Glomerular endothelial cell (primary cell): ENCODE measurements at regions not wholly inside any gene's neighbourhood (a gene's known extent, or its start where the extent isn't known, plus 50 kb on each side); places are given as distances from the start of the nearest gene placed in this dataset.
"Not testable (repeated sequence)": the region's sequence is repeated elsewhere in the genome, so short reads cannot be mapped to it uniquely, and the experiment has no call there.

ENCODE experiments used
- DNase-seq: peaks from one replicate; pipeline ENCODE4 v3.0.0-alpha.2; 2011; ENCODE audit warnings: low read depth, low spot score; ENCODE audit errors: extremely low read depth

DNA sequence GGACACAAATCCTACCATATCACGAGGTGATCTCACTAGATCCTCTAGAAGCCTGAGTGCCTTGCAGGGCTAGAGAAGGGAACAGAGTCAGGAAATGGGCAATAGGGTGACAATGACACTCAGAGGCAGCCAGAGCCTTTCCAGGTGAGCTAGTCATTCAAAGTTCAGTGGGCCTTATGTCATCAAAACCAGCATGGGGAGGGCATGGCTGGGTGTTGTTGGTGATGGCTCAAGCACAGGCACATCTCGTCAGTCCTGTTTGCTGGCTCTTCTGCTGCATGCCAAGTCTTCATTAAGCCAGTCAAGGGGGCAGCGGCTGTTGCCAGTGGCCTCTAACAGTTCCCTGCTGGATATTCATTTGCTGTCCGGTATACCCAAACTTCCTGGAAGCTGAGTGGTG lies 99.6 kb upstream of the USP24 start:
- no peak for DNase-seq

DNA sequence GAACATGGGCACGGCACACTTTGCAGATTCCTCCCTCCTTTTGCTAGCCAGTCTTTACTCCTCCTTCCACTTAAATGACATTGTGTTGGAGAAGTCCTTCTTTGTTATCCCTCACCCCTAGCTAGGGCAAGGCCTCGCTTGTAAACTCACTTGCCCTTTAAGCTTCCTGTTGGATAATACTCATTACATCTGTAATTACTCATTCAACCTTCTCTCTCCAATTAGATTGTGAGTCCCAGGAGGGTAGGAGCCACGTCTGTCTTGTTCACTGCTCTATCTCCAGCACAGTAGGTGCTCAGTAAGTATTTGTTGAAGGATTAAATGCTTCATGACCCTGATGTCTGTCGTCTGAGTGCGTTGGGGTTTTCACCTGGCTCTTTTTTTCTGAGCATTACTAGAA lies 98.7 kb upstream of the USP24 start:
- DNase-seq: no peak

DNA sequence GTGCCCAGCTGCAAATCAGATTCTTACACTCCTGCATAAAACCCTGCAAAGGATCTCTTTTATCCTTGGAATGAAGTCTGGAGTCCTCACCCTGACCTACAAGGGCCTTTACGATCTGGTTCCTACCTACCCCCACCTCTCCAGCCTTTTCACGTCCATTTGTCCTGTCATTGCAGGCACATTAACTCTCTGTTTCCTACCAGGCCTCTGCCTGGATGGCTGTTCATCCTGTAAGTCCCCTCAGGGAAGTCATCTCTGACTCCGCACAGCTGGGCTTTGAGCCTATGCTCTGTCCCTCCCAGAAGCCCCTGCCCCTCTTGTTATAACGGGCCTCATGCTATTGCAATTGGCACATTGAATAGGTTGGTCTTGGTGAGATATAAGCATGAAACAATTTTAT lies 96.8 kb upstream of the USP24 start:
- no peak for DNase-seq

DNA sequence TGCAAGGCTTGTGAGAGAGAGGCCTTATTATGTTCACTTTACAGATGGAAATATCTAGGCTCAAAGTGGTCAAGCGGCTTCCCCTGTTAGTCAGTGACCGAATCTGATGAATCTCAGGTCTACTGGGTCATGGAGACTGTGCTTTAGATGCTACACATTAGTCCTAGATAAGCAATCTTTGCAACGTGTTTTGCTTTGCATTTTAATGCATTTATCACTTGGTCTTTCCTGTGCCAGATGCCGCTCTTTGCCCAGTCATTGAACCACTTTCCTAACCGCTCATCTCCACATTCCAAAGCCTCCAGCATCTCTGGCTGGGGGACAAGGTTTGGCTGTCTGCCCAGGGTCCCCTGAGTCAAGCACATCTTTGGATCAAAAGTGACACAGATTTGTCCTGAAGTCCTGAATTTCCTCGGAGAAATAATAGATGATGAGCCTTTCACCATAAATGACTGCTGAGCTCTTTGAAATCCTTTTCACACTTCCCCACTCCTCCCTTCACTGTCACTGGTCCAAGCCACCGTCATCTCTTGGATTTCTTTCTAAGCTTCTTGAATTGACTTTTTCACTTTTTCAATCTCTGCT lies 96.0 kb upstream of the USP24 start:
- DNase-seq: no peak

DNA sequence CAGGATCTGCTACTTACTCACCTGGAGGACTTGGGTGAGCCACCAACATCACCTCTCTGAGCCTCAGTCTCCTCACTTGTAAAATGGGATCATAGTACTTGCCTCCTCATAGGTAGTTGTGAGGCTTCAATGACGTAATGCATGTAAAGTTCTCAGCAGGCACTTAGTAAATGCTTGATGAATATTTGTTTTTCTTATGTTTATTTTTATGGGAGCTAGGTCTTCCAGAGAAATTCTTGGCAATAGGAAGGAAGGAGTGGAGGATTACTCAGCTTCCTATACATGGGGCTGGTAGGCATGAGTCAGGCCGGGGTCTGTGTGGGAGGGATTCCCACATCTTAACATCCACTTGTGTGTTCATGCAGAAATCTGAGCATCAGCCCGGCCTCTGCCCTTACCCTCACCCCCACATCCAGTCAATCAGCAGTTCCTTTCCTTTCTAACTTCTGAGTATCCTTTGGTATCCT lies 95.4 kb upstream of the USP24 start:
- peak; percentile 91 for DNase-seq

DNA sequence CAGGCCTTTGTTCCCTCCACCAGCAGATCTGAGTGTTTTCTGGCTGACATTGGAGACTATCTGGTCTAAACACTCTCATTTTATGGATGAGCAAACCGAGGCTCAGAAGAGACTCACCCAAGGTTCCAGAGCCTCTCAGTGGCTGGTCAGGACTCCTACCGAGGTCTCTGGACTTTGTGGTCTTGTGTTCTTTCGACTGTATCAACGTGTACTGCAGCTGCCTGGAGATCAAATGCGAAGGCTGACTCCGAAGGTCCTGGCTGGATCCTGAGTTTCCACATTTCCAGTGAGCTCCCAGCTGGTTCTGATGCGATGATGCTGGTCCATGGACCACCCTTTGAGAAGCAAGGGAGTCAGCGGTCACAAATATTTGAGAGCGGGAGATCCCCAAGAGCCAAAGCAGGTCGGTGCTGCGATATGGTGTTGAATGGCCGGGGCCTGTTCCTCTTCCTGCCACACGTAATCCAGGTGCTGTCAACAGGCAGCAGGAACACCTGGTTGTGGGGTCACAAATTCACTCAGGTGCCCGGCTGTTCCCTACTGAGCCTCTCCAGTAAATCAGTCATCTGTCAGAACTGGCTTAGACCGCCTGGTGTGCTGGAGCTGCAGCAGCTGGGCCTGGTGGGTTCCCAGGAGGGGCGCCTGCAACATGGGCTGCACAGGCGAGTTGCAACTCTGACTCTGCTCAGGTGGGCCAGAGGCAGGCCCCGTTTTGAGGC lies 94.8 kb upstream of the USP24 start:
- DNase-seq: no peak

DNA sequence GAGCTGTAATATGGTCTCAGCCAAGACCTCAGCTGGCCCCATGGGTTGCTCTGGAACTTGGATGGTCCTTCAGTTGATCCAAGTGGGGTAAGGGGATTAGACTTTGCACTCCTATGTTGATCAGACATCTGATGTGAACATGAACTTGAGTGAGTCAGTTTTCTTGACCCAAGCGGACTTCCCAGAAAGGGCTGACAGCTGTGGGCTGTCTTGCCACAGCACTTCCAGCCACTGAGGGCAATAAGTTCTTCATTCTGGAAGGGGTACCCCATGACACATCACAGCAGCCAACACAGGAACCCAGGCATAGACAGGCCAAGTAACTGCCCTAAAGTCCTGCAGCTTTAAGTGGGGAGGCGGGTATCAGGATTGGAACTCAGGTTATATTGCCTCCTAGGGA lies 93.9 kb upstream of the USP24 start:
- no peak for DNase-seq

DNA sequence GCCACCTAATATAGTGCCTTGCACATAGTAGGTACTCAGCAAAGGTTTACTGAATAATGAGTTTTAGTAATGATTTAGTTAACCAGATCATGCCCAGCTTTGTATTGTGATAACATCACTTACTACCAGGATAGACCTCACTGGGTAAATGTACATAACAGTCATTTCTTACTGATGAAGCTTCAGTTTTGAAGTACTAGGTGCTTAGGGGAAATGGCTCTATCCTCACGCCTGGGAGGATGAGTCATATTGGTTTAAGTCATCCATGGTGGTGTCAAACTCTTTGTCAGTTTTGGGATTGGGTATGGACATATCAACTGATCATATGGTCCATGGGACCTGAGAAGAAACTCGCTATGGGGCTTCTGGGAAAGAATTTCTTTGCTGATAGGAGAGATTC lies 90.6 kb upstream of the USP24 start:
- DNase-seq: no peak

DNA sequence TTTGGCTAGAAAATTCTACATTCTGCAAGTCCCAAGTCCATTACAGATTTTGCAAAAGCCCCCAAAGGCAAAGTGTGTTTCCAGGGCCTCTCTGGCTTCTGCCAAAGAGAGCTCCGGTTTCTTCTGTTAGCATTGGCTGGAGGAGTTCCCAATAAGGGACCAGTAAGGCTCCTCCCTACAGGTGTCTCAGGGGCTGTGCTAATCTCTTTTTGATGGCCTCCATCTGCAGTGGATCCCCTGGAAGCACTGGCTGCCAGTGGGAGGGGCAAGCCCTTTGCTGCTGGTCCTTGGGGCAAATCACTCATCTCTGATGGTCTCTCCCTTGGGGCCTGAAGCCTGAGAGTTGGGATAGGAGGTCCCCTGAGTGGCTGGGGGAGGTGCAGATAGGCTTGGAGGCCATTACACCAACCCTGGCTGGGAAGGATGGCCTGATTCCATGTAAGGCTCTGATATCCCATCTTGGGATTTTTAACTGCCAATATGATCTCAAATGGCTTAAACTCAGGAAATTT lies 89.1 kb upstream of the USP24 start:
- no peak for DNase-seq

DNA sequence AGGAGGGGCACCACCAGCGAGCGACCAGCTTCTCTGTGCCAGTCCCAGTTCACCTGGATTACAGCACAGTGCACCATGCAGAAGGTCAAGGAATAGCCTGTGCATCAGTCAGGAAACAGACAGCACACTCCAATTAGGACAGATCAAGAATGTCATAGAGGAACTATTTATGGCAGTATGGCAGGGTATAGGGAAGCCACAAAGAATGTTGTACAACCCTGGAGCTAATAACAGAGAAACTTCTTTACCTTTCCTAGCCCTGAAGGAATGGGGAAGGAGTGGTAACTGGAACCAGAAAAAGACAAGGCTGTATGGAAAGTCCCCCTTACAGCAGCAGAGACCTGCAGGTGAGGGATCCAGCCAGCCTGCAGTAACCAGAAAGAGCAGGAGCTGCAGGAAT lies 87.8 kb upstream of the USP24 start:
- DNase-seq: no peak

DNA sequence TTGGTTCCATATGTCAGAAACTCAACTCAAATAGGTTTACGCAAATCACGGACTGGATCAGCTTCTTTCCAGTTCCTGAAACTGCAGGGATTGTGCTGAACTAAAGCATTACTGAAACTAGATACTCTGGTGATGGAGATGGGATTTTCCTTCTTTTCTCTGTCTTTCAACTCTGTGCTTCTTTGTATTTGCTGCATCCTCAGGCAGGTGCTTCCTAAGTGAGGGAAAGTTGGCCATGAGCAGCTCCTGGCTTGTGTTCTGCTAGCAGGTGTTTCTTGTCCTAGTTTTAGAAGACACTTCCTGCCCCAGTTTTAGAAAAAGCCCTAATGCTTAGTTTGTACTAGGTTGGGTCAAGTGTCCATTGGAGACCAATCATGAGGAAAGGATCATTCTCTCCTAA lies 86.7 kb upstream of the USP24 start:
- DNase-seq: no peak

DNA sequence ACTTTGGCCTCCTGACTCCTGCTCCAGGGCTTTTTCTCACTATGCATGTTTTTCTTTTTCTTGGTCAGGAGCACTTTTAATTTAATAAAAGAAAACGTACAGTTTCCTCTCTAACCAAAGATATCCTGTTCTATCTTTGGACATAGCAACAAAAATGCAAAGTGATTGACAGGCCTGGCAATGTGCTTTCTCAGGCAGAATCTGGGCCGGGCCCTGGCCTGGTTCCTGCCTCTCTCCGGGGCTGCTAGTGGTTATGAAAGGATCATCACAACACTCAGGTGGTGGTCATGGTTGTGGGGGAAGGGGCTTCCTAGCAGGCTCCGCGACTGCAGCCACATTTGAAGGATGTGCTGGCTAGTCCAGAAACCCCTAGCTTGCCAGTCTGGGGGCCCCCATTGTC lies 85.8 kb upstream of the USP24 start:
- no peak for DNase-seq

DNA sequence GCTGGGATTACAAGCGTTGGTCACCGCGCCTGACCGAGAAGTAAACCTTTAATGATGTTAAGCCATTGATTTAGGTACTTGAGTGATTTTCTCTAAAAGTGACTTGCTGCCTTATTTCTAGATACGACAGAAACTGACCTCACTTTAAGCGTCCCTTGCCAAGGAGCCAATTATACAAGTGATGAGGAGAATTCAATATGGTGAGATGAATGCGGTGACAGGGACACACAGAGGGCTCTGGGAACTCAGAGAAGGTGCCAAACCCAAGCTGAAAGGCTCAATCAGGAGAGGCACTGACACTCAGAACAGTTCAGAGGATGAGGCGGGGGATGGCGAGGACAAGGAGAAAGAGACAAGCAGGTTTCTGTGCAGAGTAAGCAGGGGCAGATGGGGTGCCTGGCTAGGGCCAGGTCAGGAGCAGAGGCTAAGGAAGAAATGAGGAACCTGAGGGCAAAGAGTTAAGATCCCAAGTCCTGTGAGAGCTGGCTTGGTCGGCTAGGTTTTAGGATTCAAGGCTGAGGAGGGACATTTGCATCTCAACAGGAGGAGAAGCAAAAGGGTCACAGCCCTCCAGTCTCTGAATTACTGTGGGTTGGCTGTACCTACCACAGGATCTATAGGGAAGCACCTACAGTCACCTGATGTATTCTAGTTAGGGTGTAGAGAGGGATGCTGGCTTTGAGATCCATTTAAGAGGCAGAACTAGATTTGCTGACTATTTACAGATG lies 83.2 kb upstream of the USP24 start:
- no peak for DNase-seq

DNA sequence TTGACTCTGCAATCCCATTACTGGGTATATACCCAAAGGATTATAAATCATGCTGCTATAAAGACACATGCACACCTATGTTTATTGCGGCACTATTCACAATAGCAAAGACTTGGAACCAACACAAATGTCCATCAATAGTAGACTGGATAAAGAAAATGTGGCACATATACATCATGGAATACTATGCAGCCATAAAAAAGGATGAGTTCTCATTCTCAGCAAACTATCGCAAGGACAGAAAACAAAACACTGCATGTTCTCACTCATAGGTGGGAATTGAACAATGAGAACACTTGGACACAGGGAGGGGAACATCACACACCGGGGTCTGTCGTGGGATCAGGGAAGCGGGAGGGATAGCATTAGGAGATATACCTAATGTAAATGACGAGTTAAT lies 81.1 kb upstream of the USP24 start:
- not testable (repeated sequence) for DNase-seq

DNA sequence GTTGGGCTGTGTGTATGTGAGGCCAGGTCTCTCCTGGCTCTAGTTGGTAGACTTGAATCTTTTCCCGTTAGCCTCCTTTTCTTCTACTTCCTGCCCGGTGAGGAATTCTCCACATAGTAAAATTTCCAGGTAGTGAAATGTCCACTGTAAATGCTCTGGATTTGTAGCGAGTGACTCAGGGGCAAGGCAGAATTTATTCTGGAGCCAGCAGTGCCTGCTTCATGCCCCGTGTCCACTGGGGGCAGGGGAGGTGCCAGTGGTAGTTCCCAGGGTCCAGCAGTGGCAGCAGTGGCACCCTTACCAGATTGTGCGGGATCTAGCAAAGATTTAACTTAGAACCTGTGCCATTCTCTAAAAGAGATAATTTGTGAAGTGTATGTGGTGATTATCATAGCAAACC lies 74.5 kb upstream of the USP24 start:
- no peak for DNase-seq

DNA sequence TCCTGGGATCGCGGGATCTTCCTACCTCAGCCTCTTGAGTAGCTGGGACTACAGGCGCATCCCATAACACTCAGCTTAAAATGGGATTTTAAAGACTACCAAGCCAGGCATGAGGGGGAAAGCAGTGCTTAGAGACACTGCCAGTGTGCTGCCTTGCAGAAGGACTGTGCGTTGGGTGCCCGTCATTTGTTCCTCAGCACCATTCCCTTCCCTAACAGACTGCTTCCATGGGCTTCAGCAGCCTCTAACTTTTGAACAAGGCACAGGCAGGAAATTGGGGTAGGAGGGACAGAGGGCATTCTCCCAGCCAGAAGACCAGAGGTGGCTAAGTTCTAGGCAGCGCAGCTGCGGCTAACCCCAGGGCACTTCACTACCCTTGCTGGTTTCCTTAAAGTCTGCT lies 73.9 kb upstream of the USP24 start:
- DNase-seq: no peak

DNA sequence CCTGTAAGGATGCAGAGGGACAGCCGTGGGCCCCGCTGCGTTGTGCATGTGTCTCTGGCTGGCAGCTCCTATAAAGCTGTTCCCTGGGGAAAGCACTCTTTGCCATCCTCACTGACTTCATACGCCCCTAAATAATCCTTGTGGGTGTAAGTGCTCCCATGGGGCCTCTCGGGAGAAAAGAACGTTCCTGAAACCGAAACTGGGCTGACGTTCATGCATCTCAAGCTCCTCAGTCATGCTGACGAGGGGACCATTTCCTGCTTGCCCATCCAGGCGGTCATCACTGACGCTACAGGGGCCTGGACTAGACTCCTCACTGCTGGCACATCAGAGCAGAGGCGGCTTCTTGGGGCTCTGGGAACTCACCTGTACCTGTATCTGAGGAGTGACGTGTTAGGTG lies 73.1 kb upstream of the USP24 start:
- DNase-seq: no peak

DNA sequence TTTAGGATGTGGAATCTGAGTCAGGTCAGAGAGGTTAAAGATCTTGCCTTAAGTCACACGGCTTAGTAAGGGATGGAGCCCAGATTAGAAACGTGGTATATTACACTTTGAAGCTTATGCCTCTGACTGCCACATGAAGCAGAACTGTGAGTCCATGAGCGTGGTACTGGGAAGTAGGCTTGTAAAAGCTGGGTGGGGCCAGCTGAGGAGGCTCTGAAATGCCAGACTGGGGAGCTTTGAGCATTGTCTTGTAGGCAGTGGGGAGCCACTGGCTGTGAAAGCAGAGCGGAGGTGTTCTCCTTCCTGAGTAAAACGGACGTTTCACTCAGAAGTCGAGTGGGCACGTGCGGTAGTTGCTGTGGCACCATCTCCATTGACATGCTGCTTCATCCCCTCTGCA lies 72.6 kb upstream of the USP24 start:
- DNase-seq: no peak

DNA sequence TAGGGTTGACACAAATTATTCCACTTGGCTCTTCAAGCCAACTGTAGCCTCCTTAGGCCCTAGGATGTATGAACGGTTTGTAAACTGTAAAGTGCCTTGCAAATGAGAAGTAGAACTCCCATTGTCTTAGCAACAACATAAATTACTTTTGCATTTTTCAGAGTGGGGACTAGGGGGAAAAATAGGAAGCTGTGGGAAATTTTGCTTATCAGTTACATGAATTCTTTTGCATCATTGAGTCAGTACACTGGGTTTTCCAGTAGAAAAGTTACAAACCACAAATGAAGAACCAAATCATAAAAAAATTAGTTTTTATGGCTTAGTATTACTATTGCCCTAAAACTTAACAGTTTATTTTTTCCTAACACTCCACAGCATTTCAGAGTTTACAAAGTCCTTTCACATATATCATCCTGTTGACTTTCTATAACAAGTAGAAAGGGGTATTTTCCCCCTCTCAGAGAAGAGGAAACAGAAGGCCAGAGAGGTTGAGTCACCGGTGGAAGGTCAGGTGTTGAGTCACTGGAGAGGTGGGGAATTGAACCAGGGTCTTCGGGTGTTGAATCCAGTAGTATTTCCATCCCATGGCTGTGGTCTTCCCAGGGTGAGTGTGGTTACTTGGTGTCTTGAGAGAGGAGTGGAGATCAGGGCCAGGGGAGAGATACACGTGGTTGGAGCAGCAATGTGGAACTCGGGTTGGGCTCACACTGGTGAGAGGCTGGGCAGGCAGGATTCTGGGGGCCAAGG lies 71.9 kb upstream of the USP24 start:
- DNase-seq: no peak

DNA sequence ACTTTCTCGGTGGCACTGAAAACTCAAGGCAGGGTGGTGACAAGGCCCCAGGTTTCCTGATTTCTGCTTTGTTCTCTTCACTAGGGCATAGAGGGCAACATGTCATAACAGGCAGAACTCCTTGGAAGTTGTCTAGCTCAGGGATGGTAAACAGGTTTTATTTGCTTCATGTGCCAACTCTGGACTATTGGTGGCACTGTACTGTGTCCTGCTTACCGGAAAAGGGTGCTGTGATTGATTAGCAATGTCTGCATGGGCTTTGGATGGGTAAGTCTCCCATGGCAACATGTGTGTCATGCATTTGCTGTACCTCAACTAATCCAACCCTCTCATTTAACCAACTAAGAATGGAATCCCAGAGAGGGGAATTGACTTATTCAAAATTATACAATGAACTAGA lies 70.7 kb upstream of the USP24 start:
- DNase-seq: no peak

DNA sequence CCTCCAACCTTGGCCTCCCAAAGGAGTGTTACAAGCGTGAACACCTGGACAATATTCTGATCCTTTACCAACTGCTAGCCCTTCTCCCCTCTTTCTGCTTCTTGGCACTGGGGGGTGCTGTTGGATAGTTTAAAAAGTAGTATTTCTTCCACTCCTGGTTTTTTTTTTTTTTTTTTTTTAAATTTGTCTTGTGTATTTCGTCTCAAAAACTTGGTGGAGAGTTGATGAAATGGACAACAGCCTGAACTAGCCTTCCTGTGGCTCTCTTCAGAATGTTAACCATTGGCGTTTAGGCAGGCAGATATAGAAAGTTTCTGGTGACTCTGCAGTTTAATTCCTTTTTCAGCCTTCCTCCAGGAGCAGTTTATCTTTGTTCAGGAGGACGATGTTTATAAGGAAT lies 69.7 kb upstream of the USP24 start:
- DNase-seq: peak; percentile 16
